ENCODE measurements at regions not wholly inside any gene's neighbourhood (a gene's known extent, or its start where the extent isn't known, plus 50 kb on each side); places are given as distances from the start of the nearest gene placed in this dataset.

GRCh38 chr10:14409856-14410458, 79.2 kb upstream of the FRMD4A start:
- TF ChIP-seq BHLHE40 (IDR thresholded peaks at IDR 0.05; ENCODE audit: low read depth, low read length), result no peak
- no peak for TF ChIP-seq CTCF (IDR thresholded peaks at IDR 0.05)
- TF ChIP-seq USF2 (IDR thresholded peaks at IDR 0.05), result no peak
- no peak for TF ChIP-seq RAD21 (conservative IDR thresholded peaks at IDR 0.05 in 1 of 2, IDR thresholded peaks at IDR 0.05 in 1 of 2)
- TF ChIP-seq POLR2AphosphoS2 (conservative IDR thresholded peaks at IDR 0.05; ENCODE audit: low read length), result no peak
